ENCODE measurements at regions not wholly inside any gene's neighbourhood (a gene's known extent, or its start where the extent isn't known, plus 50 kb on each side); places are given as distances from the start of the nearest gene placed in this dataset.

DNA sequence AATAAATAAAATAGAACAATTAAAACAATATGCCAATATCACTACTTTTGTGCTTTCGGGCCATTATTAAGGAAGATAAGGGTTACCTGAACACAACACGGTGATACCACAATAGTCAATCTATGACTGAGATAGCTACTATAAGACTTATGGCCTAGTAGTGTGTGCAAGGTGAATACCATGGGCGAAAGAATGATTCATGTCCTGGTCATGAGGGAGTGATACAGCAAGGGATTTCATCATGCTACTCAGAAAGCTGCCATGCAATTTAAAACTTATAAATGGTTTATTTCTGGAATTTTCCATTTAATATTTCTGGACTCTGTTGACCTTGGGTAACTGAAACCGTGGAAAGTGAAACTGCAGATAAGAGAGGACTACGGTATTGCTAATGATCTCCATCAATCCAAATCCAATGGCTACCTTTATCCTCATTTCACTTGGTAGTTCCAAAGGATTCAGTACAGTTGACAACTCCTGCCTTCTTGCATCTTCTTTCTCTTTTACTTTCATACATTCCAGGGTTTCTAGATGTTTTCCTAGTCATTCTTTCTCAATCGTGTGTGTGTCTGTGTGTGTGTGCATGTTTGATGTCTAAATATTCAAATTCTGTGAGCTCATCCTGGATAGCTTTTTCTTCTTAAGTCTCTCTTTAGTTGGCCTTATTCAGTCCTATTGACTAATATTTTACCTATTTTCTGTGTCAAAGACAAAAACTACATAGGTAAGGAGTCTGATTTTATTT, 100.5 kb upstream of the MAGI2 start:
- no peak overlapping the region for H3K4me3 ChIP-seq (ENCODE audit: low read depth, low read length)
- TF ChIP-seq, protein P1, sequence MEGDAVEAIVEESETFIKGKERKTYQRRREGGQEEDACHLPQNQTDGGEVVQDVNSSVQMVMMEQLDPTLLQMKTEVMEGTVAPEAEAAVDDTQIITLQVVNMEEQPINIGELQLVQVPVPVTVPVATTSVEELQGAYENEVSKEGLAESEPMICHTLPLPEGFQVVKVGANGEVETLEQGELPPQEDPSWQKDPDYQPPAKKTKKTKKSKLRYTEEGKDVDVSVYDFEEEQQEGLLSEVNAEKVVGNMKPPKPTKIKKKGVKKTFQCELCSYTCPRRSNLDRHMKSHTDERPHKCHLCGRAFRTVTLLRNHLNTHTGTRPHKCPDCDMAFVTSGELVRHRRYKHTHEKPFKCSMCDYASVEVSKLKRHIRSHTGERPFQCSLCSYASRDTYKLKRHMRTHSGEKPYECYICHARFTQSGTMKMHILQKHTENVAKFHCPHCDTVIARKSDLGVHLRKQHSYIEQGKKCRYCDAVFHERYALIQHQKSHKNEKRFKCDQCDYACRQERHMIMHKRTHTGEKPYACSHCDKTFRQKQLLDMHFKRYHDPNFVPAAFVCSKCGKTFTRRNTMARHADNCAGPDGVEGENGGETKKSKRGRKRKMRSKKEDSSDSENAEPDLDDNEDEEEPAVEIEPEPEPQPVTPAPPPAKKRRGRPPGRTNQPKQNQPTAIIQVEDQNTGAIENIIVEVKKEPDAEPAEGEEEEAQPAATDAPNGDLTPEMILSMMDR (conservative IDR thresholded peaks at IDR 0.05; ENCODE audit: low read depth, low read length), result no peak
- DNase-seq (ENCODE audit: low read depth), result peak; percentile 56

DNA sequence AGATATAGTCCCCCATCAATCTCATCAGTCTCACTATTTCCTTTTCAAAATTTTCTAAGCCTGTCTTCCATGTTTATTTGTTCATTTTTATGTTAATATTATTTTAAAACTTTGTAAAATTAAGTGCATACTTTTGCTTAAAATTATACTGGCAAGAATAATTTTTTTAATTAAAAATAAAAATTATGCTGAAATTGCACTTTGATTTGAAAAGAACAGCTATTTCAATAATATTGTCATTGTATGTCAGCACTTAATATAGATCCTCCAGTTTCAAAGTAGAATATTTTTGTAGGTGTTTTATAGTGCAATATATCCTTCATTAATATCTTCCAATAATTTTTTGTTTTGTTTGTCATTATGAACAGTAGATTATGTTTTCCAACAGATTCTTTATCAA, 99.0 kb upstream of the MAGI2 start:
- TF ChIP-seq, protein P1 (conservative IDR thresholded peaks at IDR 0.05; ENCODE audit: low read depth, low read length), result no peak
- H3K4me3 ChIP-seq (ENCODE audit: low read depth, low read length), result no peak overlapping the region
- DNase-seq (ENCODE audit: low read depth), result no peak

DNA sequence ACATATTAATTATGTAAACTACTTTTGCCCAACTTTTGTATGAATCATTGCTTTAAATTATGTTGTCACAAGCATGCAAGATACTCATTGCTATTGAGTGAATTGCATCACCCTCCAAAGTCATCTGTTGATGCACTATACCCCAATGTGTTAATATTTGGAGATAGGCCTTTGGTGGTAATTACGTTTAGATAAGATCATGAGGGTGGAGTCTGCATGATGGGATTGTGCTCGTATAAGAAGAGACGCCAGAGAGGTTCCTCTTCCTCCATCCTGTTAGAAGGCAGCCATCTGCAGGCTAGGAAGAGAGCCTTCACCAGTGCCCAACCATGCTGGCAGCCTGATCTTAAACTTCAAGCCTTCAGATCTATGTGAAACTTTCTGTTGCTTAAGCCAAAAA, 95.3 kb upstream of the MAGI2 start:
- H3K4me3 ChIP-seq (ENCODE audit: low read depth, low read length), result no peak overlapping the region

DNA sequence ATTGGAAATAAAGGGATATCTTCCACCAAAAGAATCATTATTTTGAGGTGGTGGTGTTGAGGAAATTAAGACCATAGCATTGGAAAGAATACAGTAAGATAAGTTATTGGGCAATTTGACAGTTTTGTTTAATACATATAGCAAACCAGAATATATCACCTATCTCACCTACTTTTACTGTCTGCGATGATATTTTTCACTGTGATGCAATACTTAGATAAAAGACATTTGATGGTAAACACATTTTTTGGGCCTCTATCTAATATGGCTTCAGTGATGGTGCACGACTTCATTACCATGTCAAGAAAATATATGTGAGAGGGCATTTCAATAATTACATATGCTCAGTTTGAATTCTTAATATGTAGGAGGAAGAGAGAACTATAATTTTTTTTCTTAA, 93.7 kb upstream of the MAGI2 start:
- DNase-seq (ENCODE audit: low read depth), result no peak
- TF ChIP-seq, protein P1 (conservative IDR thresholded peaks at IDR 0.05; ENCODE audit: low read depth, low read length), result no peak
- H3K4me3 ChIP-seq (ENCODE audit: low read depth, low read length), result no peak overlapping the region

More for the DNA sequence above, 95.3 kb upstream of the MAGI2 start:
- TF ChIP-seq, protein P1 (conservative IDR thresholded peaks at IDR 0.05; ENCODE audit: low read depth, low read length), result no peak
- DNase-seq (ENCODE audit: low read depth), result no peak

DNA sequence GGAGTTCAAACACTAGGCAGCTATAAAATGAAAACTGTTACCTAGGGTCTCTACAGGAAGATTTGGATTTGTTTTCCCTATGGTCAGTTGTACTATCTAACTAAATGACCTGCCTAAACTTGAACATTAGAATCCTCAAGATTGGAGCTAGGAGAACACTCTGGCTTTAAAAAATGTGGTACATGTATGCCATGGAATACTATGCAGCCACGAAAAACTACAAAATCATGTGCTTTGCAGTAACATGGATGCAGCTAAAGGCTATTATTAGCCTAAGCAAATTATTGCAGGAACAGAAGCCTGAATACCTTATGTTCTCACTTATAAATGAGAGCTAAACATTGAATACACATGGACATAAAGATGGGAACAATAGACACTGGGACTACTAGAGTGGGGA, 87.1 kb upstream of the MAGI2 start:
- TF ChIP-seq, protein P1 (conservative IDR thresholded peaks at IDR 0.05; ENCODE audit: low read depth, low read length), result no peak
- no peak for DNase-seq (ENCODE audit: low read depth)
- H3K4me3 ChIP-seq (ENCODE audit: low read depth, low read length), result no peak overlapping the region

DNA sequence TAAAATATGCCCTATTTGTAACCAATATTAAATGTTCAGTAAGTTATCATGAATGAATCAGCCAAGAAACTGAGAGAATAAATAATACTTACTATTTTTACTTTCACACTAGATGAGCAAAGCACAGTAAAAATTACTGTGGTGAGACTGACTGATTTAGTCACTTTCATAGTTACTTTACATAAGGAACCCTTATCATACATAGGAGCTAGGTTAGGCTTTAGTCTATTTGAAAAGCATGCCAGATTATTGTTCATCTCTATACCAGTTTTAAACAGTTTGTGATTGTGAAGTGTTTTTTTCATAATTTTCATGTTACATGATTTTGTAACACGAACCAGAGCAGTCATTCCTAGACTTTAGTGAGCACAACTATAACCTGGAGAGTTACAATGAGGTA, 80.7 kb upstream of the MAGI2 start:
- TF ChIP-seq, protein P1 (conservative IDR thresholded peaks at IDR 0.05; ENCODE audit: low read depth, low read length), result no peak
- no peak for DNase-seq (ENCODE audit: low read depth)
- H3K4me3 ChIP-seq (ENCODE audit: low read depth, low read length), result no peak overlapping the region
